Mammary epithelial cell (primary cell): ENCODE measurements at regions not wholly inside any gene's neighbourhood (a gene's known extent, or its start where the extent isn't known, plus 50 kb on each side); places are given as distances from the start of the nearest gene placed in this dataset.

Source experiments
- CTCF ChIP-seq, 2 donors: IDR thresholded peaks in 1 of 2; conservative IDR thresholded peaks in 1 of 2; 2 replicates each; pipeline ENCODE4 v1.5.1; 2011 to 2012; ENCODE audit warnings: inconsistent platforms in 2 of 2, low read length in 2 of 2, mild to moderate bottlenecking in 2 of 2, control low read depth in 1 of 2, low read depth in 1 of 2; ENCODE audit not compliant: insufficient read depth in 1 of 2; ENCODE audit errors: extremely low read depth in 1 of 2
- EZH2 ChIP-seq: IDR thresholded peaks from 2 replicates; pipeline ENCODE4 v1.6.1; 2012; ENCODE audit warnings: low read length, inconsistent platforms, borderline replicate concordance

GRCh38 chr5:73318308-73318719, 130.3 kb downstream of the FOXD1 start:
- TF ChIP-seq CTCF (conservative IDR thresholded peaks at IDR 0.05 in 1 of 2, IDR thresholded peaks at IDR 0.05 in 1 of 2; ENCODE audit: extremely low read depth in 1 of 2, insufficient read depth in 1 of 2, low read depth in 1 of 2, low read length in 2 of 2) (no peak), EZH2 (no peak)
